Duodenal mucosa (tissue), 2 donors: ENCODE measurements at regions not wholly inside any gene's neighbourhood (a gene's known extent, or its start where the extent isn't known, plus 50 kb on each side); places are given as distances from the start of the nearest gene placed in this dataset.

Experiments
- H3K27ac ChIP-seq: one replicate; pipeline ENCODE4 v1.7.0; 2013; ENCODE audit warnings: low read depth, low read length
- H3K27me3 ChIP-seq, 2 donors: one replicate each; pipeline ENCODE4 v1.7.0; 2013; ENCODE audit warnings: low read length in 2 of 2, control low read depth in 1 of 2; ENCODE audit not compliant: insufficient read depth in 2 of 2, control insufficient read depth in 1 of 2
- H3K36me3 ChIP-seq, 2 donors: one replicate each; pipeline ENCODE4 v1.7.0; 2013; ENCODE audit warnings: low read length in 2 of 2, control low read depth in 1 of 2; ENCODE audit not compliant: insufficient read depth in 2 of 2, control insufficient read depth in 1 of 2
- H3K4me1 ChIP-seq, 2 donors: one replicate each; pipeline ENCODE4 v1.7.0; 2013; ENCODE audit warnings: low read length in 2 of 2, control low read depth in 1 of 2; ENCODE audit not compliant: insufficient read depth in 2 of 2, control insufficient read depth in 1 of 2
- H3K4me3 ChIP-seq, 2 donors: one replicate each; pipeline ENCODE4 v1.7.0; 2013; ENCODE audit warnings: low read length in 2 of 2, low read depth in 1 of 2
- H3K9ac ChIP-seq, 2 donors: one replicate each; pipeline ENCODE4 v1.7.0; 2013; ENCODE audit warnings: low read length in 2 of 2, low read depth in 1 of 2
- H3K9me3 ChIP-seq, 2 donors: one replicate each; pipeline ENCODE4 v1.7.0; 2013; ENCODE audit warnings: low read length in 2 of 2, control low read depth in 1 of 2; ENCODE audit not compliant: control insufficient read depth in 1 of 2

DNA sequence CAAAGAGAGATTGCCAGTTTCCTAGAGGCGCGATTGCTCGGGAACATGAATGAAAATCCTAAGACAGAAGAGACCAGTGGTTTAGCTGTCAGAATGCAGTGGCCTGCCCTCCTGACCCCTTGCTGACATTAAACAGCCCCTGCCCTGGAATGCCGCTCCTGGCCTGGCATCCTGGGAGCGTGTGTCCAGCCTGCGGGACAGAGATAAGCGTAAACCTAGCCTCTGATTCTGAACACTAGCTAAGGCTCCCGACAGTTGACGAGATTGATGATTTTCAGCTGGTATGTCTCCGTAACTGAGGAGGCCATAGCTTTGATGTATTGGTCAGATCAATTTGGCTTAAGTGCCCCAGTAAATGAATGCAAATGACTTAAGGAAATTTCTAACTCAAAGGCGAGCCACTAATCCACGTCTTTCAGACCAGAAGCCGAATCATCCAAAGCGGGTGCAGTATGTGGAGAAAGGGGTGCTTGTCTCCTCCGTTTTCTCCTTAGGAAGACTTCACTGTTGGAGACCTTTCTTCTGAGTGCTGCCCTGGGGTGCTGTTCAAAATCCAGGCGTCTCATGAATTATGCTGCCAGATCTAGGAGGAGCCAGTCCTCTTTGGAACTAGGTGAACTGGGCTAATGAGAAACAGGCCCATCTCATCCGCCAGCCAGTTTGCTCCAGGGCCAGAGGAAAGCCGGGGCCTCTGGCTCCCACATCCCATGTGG, 142.5 kb upstream of the L3MBTL4 start:
- H3K4me3 ChIP-seq: no peak overlapping the region
- no peak overlapping the region for H3K27ac ChIP-seq
- H3K36me3 ChIP-seq: no peaks in the 10 kb centered on the region
- H3K9ac ChIP-seq: no peak overlapping the region
- H3K27me3 ChIP-seq: peaks cover 0 to 3% of the 10 kb centered on the region in 2 donors
- H3K9me3 ChIP-seq: no peaks in the 10 kb centered on the region
- no peaks in the 10 kb centered on the region for H3K4me1 ChIP-seq

DNA sequence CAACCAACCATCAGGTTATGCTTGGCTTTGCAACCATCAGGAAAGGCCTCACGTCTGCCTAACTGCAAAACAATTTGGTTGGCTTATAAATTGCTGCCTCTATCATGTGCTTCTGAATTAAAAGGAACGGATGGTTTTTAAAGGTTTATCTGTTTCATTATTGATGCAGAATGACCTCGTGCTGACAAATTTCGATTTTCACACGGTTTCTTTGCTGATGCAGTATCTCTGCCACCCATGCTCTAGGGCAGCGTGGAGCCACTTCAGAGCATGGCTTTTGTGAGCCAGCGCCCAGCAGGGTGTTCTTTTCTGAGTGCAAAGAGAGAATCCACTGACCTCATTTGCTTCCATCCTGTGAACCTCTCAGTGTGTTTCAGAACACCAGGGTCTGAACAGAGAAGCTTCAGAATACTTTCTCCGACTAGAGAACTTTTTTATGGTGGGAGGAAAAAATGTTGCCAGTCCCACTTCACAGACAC, 143.1 kb upstream of the L3MBTL4 start:
- Histone ChIP-seq H3K4me3 (no peak overlapping the region), H3K27ac (no peak overlapping the region), H3K9ac (no peak overlapping the region), H3K4me1 (no peaks in the 10 kb centered on the region), H3K9me3 (no peaks in the 10 kb centered on the region), H3K36me3 (no peaks in the 10 kb centered on the region), H3K27me3 (peaks cover 0 to 3% of the 10 kb centered on the region in 2 donors)

DNA sequence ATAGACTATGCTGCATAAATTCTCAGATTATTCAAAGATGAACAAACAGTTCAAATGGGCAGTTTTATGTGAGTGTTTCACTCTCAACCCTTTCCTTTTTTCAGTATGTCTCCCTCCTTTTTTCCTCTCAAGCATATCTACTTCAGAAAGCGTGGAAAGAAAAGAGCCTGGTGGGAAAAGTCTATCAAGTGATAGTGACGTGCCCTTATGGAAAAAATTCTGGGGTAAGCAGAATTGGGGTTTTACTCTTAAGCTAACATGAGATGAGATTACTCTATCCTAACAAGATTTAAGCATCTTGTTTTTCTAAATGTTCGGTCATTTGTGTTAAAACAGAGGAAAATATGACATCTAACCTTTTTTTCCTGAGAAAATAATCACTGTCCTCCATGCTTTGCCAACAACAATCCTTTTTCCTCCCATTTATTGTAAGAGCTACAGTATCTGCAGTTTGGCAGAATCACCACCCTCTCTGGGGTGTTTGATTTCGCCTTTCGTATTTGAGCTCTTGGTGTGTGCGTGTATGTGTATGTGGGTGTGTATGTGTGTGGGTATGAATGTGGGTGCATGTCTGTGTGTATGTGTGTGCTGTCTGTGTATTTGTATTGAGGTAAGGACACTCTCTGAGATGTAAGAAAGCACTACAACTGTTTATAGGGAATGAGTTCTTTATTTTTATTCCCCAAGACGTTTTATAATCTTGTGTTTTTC, 143.9 kb upstream of the L3MBTL4 start:
- no peaks in the 10 kb centered on the region for H3K36me3 ChIP-seq
- no peak overlapping the region for H3K9ac ChIP-seq
- no peak overlapping the region for H3K4me3 ChIP-seq
- H3K27me3 ChIP-seq: peaks cover 0 to 3% of the 10 kb centered on the region in 2 donors
- no peaks in the 10 kb centered on the region for H3K4me1 ChIP-seq
- H3K27ac ChIP-seq: no peak overlapping the region
- no peaks in the 10 kb centered on the region for H3K9me3 ChIP-seq

DNA sequence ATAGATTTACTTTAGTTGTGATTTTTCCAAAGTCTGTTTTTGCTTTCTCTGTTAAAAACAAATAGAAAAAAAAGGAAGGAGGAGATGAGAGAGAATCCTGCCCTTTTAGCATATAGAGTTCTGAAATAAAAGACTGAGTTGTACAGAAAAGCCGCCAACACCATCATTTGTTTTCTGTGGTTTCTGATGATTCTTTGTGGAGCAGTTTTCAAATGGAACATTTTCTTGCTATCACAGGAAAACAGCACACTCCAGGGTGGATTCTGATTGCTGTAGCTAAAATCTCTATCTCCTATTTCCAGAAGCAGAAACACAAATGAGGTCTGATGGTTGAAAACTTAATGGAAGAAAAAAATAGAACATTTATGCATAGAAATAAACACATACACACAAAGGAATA, 144.6 kb upstream of the L3MBTL4 start:
- no peaks in the 10 kb centered on the region for H3K4me1 ChIP-seq
- H3K9ac ChIP-seq: no peak overlapping the region

DNA sequence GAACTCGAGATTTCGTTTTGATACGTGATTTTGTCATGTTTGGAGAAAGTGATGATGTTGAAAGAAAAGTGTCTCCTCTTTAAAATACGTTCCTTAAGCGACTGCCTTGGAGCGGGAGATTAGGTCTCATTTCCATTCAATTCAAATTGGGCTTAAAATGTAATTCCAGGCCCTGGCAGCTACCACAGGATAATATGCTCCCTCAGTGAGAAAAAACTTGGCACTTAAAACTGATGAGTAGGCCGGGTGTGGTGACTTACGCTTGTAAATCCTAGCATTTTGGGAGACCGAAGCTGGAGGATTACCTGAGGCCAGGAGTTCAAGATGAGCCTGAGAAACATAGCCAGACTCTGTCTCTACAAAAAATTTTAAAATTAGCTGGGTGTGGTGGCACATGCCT, 146.3 kb upstream of the L3MBTL4 start:
- Histone ChIP-seq H3K4me1 (no peaks in the 10 kb centered on the region), H3K9me3 (no peaks in the 10 kb centered on the region), H3K27me3 (peaks cover 0 to 3% of the 10 kb centered on the region in 2 donors), H3K27ac (no peak overlapping the region), H3K9ac (no peak overlapping the region), H3K36me3 (no peaks in the 10 kb centered on the region), H3K4me3 (no peak overlapping the region)

More for the DNA sequence above, 144.6 kb upstream of the L3MBTL4 start:
- H3K9me3 ChIP-seq: no peaks in the 10 kb centered on the region
- H3K4me3 ChIP-seq: no peak overlapping the region
- H3K36me3 ChIP-seq: no peaks in the 10 kb centered on the region
- peaks cover 0 to 3% of the 10 kb centered on the region in 2 donors for H3K27me3 ChIP-seq
- no peak overlapping the region for H3K27ac ChIP-seq

DNA sequence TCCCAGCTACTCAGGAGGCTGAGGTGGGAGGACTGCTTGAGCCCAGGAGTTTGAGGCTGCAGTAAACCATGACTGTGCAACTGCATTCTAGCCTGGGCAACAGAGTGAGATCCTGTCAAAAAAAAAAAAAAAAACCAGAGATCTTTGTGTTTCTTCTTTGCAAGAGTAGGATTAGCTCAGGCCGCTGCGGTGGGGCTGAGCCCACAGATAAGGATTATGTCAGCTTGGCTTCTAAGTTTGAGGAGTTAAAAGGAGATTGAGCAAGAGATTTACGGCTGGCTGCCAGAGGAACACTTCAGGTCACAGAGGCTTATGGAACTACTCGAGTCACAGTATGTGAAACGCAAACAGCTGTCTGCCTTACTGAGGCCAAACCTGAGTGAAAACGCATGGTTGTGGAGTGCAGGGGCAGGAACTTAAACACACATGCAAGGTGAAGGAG, 146.7 kb upstream of the L3MBTL4 start:
- Histone ChIP-seq H3K9ac (no peak overlapping the region), H3K4me1 (no peaks in the 10 kb centered on the region), H3K4me3 (no peak overlapping the region), H3K9me3 (no peaks in the 10 kb centered on the region), H3K27ac (no peak overlapping the region), H3K27me3 (peaks cover 0 to 3% of the 10 kb centered on the region in 2 donors), H3K36me3 (no peaks in the 10 kb centered on the region)

DNA sequence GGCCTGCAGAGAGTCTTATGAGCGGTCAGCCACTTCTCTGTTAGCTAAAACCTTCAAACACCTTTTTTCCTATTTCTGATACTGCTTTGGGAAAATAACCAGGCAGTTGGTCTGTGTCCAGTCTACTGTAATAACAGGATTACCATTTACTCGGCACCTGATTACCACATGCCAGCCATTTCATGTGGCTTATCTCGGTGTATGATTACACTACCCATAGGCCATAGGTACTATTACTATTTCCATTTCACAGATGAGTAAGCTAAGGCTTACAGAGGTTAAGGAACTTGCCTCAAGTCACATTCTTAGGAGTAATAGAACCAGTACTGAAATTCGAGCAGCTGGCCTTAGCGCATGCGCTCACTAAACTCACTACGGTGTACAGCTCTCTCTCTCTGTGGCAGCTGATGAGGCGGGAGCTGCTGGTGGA, 147.2 kb upstream of the L3MBTL4 start:
- H3K27ac ChIP-seq: no peak overlapping the region
- H3K36me3 ChIP-seq: no peaks in the 10 kb centered on the region
- H3K4me3 ChIP-seq: no peak overlapping the region
- peaks cover 0 to 3% of the 10 kb centered on the region in 2 donors for H3K27me3 ChIP-seq
- H3K9ac ChIP-seq: no peak overlapping the region
- no peaks in the 10 kb centered on the region for H3K9me3 ChIP-seq
- H3K4me1 ChIP-seq: no peaks in the 10 kb centered on the region

DNA sequence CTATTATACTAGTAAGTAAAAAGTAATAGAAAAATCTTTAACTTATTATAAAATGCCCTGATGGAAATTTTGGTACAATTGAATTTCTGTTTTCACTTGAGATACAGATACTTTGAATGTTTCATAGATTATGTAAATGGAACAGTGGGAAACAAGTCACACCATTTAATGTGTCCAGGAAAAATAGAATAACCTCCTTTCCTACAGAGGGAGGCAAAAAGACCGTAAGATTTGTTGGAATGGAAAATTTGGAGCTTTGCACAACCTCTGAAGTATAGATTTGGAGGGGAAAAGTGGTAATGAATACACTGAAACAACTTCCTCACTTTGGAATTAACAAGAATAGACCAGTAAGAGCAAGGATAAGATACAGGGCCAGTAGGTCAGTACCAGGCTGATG, 149.2 kb upstream of the L3MBTL4 start:
- Histone ChIP-seq H3K9me3 (no peaks in the 10 kb centered on the region), H3K9ac (no peak overlapping the region), H3K4me1 (no peaks in the 10 kb centered on the region), H3K4me3 (no peak overlapping the region), H3K27me3 (no peaks in the 10 kb centered on the region), H3K36me3 (no peaks in the 10 kb centered on the region), H3K27ac (no peak overlapping the region)

DNA sequence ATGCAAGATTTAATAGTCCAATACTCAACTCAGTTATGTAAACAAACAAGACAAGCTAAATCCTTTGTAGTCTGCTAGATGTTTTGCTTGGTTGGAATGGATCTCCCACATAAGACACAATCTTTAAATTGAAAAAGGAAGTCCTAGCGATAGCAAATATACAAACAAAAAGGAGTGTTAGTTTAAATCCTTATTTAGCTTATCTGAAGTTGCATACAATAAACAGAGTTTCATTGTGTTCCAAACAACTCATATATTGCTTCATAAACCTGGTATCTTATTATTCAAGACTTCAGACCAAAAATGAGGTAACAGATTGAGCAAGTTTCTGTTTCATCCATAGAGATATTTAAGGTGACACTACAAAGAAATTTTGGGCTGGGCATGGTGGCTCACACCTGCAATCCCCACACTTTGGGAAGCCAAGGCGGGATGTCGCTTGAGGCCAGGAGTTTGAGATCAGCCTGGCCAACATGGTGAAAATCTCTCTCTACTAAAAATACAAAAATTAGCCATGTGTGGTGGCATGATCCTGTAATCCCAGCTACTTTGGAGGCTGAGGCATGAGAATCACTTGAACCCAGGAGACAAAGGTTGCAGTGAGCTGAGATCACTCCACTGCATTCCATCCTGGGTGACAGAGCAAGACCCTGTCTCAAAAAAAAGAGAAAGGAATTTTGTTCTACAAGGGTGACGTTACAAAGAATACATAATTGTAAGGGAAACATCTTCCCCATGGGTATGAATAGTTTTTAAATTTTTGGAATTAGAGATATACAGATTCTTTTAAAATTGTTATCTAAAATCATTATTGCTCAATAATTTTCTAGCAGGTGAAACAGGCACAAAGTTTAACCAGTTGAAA, 150.5 kb upstream of the L3MBTL4 start:
- no peaks in the 10 kb centered on the region for H3K27me3 ChIP-seq

DNA sequence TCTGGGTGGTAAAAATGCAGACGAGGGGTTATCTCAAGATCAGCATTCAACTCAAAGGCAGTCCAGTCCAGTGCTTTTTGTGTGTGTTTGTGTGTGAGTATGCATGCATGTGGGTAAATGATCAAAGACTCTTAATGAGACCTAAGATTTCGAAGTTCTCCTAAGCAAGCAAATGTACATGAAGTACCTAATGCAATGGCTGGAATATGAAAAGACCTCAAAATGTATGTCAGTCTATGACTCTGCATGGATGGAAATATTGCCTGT, 151.0 kb upstream of the L3MBTL4 start:
- Histone ChIP-seq H3K9ac (no peak overlapping the region), H3K4me3 (no peak overlapping the region)

More for the DNA sequence above, 150.5 kb upstream of the L3MBTL4 start:
- Histone ChIP-seq H3K9ac (no peak overlapping the region), H3K4me3 (no peak overlapping the region), H3K4me1 (no peaks in the 10 kb centered on the region), H3K9me3 (no peaks in the 10 kb centered on the region), H3K36me3 (no peaks in the 10 kb centered on the region), H3K27ac (no peak overlapping the region)

More for the DNA sequence above, 151.0 kb upstream of the L3MBTL4 start:
- Histone ChIP-seq H3K4me1 (no peaks in the 10 kb centered on the region), H3K27me3 (no peaks in the 10 kb centered on the region), H3K9me3 (no peaks in the 10 kb centered on the region), H3K27ac (no peak overlapping the region), H3K36me3 (no peaks in the 10 kb centered on the region)
